ENCODE measurements at regions not wholly inside any gene's neighbourhood (a gene's known extent, or its start where the extent isn't known, plus 50 kb on each side); places are given as distances from the start of the nearest gene placed in this dataset.

DNA sequence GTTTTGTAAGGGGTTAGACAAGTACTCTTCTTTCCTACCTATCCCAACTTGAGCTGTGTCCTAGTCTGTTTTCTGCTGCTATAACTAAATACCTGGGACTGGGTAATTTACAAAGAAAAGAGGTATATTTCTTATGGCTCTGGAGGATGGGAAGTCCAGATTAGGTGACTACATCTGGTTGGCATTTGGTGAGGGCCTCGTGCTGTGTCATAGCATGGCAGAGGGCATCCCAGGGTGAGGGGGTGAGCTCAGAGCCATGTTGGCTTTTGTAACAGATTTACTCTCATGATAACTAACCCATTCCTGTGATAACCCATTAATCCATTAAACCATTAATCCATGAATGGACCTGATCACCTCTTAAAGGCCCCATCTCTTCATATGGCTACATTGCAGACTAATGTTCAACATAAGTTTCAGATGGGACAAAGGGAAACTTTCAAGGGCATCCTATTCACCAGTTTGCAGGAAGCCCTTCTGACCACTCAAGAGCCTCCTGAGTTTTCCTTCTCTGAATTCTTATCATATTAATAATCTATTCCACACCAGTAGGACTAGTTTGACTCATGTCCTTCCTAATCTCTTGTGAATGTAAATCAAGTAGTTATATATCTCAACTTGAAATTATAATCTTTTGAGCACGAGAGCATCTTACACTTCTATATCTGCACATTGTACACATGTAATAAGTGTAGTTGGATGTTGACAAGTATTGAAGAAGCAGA lies 185.7 kb upstream of the ZPLD1 start:
- DNase-seq: no peak

DNA sequence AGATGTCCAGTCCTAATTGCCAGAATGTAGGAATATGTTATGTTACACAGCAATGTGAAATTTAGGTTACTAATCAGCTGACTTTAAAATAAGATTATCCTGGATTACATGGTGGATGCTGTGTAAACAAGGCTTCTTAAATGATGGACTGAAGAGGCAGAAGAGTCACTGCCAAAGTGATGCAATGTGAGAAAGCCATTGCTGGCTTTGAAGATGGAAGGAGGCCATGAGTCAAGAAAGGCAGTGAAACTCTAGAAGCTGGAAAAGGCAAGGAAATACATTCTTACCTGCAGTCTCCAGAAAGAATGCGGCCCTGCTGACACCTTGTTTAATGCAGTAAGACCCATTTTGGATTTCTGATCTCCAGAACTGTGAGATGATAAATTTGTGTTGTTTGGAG lies 179.1 kb upstream of the ZPLD1 start:
- DNase-seq: no peak

DNA sequence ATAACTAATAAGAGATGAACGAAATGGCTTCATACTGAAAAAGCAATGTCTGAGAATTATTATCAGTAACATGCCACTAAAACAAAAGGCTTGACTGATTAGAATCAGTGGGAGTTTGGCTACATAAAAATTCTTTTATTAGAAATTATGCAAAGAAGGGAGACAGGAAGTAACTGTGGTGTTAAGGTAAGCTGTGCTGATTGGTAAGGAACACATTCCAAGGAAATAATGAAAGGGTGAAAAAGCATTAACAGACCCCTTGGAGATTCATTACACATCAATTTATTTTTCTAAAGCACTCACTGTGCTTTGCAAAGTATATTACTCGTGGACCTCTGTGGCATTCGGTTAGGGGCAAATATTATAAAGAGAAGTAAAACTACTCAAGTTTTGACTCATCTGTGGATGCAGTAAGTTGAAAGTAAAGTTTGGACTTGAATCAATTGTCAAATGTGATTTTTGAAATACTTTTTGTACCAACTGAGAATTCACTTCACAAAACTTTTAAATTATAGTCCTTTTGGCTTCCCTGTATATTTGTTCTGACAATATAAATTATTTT lies 176.1 kb upstream of the ZPLD1 start:
- DNase-seq: peak; percentile 8

DNA sequence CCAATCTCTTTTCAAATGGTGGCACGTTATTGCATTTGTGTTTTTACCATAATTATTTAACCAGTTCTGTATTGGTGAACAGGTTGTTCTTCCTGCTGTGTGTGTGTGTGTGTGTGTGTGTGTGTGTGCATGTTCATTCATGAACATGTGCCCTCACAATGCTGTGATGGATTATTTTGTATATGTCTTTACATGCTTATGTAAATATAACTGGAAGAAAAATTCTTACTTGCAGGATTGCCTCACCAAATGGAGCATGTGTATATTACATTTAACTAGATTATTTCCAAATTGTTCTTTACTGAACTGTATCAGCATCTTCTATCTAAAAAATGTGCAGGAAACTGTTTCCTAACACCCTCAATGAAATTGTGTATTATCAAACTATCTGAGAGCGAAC lies 175.2 kb upstream of the ZPLD1 start:
- no peak for DNase-seq

DNA sequence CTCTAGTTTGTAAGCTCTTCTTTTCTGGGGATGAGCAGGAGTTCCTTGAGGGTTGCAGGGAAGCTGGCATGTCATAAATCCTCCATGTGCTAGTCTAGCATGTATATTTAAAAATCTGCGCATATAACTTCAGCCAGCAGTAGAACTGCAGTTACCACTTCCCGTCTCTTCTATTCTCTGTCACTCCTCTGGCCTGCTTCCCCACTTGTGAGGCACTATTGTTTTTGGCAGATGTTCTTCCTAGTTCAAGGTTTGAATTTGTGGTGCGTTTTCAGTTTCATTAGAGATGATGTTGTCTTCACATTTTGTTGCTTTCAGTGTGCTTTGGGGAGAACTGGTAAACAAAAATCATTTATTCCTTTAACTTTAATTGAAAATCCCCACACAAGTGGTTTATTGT lies 169.1 kb upstream of the ZPLD1 start:
- no peak for DNase-seq

DNA sequence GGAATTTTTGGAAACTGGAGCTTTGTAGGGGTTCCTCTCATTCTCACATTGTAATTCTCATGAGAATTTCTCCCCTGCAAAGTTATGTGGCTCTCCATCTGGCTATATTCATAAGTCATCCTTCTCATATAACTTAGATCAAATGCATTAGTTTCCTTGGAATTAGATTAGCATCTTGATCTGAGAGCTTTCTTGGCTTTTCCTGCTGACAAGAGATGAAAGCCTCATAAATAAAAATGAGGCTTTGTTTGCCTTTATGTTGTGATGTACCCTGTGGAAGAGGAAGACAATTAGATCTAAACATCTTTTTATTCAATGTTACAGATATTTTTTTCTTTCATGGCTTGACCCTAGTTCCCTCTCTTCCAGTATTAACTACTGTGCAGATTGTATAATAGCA lies 165.4 kb upstream of the ZPLD1 start:
- no peak for DNase-seq

DNA sequence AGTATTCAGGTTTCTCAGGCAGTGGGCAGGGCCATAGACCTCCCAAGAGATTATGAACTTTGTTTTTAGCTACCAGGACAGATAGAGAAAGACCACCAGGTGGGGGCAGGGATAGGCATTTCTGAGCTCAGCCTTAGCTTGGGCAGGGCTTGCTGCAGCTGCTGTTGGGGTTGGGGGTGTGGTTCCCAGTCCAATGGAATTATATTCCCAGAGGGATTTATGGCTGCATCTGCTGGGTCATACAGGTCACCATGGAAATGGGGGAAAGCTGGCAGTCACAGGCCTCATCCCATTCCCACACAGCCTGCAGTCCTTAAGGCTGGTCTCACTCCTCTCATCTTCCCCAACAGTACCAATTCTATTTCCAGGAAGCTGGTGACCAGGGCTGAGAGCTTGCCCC lies 144.6 kb upstream of the ZPLD1 start:
- DNase-seq: no peak

DNA sequence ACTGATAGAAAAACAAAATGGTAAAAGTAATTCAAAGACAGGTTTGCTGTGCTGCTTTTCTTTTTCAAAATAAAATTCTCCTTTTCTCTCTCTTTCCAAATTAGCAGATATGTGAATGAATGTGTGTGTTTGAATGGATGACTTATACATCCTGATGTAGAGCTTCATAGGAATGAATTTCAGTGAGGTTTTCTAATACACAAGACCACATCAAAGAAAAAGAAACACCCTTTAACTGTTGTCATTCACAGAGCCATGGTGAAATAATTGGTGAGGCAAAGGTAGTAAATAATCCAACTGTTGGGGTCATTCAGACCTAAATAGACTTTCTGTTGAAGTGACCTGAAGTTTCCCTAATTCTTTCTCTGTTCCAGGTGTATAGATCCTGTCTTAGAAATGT lies 139.1 kb upstream of the ZPLD1 start:
- DNase-seq: no peak

DNA sequence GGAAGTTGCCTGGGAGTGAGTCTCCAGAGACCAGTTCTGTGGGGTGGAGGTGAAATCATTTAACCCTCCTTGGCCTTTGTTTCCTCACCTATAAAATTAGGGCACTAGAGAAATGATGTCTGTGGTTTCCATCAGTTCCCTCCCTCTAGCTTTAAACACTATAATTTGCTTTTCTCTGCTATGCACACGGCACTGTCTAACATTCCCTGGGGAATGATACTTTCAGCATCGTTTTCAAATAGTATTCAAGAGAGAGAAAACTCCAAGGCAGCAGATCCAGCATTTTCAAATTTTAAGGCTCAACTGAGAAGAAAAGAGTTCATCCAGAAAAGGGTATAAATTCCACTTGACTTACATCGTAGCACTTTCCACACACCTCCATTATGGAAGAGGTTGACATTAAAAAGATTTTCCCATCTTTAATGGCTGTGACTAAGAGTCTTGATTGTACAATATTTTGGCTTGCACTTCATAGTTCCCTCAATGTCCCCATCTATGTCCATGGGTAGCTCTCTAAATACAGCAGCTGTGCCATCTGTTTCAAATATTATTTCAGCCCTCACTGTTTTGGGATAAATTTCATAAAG lies 137.7 kb upstream of the ZPLD1 start:
- DNase-seq: peak; percentile 55

DNA sequence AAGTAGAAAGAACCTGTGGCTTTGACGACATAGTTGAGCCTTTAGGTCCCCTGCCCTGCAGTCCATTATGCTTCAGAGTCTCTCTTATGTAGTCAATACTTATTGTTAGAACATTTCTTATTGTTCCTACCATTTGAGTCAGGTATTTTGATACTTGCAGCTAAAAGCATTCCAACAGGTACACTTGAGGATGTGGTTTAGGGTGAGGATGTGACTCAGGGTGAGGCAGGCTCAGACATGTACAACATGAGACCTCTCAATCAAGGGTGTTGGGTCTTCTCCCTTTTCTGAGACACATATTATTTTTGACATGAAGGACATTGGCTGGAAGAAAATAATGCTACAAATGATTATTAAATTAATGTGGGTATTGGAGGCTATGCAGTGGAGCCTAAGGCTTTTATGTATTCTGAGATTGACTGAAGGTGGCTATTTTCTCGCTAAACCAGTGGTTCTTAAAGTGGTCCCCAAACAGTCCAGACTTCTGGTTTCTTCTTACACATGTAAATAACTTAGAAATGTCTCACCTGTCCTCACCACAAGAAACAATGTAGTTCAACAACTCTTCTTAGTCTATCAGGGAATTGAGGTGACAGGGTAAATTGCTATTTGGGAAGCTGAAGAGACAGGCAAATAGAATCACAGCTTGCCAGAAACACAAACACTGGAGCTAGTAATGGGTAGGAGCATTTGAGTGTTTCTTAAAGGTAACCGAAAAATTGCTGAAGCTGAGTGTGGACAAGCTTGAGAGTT lies 135.5 kb upstream of the ZPLD1 start:
- DNase-seq: no peak

DNA sequence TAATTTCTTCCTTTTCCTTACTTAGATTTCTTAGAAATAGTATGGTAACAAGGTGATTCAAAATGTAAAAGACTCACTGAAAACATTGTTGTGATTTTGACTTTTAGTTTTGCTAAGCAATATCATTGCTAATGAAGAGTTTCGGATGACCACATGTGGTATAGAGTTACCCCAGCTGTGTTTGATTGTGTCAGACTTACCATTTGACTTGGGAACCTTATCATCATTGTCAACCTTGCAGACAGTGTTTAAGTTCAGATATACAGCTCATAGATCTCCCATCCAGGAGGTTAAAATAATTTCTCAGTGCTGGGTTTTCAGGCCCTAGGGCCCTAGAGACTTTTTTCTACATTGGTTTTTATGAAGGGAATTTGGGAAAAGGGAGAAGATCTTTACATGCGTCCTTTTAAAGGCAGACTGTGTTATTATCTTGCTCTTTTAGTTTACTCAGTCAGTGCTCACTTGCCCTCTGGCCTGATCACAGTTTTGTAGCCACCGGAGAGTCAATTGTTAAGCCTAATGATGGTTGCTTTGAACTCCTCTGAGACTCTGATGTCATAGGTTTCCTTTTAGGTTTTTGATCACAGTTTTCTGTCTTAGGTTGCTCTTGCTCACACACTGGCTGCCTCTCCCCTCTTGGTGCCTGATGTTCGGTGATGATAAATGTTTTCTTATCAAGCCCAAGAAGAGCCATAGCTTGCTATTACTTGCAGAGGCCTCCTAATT lies 133.5 kb upstream of the ZPLD1 start:
- peak; percentile 85 for DNase-seq

DNA sequence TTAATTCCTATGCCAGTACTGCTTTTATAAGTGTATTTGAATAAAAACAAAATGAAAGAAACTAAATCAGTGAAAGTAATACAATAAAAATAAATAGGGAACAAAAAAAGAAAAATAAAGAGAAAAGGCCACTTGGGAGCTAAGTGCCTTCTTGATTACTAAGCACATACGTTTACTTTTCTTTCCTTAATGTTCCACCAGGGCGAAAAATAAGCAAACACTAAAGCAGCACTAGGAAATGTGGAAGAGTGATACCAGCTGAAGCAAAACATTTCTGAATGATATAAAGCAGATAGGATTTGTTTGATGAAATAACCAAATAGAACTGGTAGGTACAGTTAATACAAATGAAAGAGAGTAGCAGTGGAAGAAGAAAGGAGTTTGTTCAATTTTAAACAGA lies 132.8 kb upstream of the ZPLD1 start:
- peak; percentile 37 for DNase-seq

DNA sequence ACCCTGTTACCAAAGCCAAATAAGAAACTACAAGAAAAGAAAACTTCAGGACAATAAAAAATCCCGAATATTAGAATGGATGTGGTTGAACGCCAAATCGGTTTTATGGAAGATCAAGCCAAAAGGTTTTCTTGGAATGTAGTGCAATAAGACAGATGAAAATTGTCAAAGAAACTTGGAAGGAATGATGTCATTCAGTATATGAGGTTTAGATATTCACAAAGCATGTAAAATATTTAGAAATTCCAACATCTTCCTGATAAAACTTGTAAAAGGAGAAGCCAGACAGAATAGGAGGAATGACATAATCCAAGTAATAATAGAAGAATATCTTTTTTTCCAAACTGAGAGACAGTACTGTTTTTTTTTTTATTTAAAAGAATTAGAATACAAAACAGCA lies 130.3 kb upstream of the ZPLD1 start:
- no peak for DNase-seq

DNA sequence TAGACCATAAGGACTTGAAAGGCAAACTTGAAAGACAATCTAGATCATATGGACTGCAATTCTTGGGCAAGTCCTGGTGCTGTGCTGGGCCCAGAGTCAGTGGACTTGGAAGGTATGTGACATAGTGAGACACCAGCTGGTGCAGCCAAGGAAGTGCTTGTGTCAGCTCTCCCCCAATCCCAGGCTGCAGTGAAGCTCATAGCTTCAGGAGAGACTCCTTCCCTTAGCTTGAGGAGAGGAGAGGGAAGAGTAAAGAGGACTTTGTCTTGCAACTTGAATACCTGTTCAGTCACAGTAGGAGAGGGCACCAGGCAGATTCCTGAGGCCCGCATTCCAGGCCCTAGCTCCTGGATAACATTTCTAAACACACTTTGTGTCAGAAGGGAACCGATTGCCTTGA lies 127.4 kb upstream of the ZPLD1 start:
- no peak for DNase-seq

DNA sequence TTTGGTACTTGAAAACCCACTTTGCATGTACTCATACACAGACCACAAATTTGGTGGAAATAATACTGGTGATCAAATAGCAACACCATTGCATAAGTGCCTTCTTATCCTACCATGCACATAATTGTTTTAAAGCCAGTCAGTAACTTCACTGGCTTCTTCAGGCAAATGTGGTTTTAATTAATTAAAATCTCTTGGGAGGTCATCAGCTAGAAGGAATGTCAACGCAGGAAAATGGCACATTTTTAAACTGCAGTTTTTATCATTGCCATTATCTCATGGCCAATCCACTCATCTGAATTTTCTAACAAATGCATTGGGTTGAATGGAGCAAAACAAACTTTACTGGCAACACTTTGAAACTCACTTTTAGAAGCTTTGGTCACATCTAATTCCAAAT lies 105.7 kb upstream of the ZPLD1 start:
- no peak for DNase-seq

DNA sequence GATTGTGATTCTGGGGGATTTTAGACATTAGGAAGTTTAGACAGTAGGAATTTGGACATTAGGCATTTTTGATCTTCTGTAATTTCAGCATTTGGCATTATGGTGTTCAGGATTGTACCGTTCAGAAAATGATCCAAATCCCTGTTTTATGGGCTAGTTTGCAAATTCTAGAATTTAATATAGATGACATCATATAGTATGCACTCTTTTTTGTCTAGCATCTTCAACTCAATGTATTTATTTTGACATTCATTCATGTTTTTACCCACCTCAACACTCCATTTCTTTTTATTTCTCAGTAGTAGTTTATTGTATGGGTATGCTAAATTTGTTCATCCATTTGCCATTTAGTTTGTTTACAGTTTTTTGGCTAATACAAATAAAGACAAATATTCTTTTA lies 105.3 kb upstream of the ZPLD1 start:
- DNase-seq: no peak

DNA sequence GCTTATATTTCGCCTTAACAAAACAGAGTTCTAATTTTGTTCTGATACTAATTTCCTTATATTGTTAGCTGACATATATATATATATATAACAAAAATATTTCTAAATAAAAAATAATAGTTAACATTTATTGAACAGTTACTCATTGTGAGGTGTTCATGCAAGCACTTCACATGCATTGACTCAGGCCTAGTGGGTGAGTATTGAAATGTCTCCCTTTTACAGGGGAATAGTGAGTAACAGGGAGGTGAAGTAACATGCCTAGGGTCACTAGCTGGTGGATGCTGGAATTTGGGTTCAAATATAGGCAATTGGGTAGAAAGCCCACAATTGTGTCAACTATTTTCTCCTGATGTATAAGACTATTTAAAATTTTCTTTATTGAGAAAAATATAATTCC lies 102.6 kb upstream of the ZPLD1 start:
- DNase-seq: no peak

DNA sequence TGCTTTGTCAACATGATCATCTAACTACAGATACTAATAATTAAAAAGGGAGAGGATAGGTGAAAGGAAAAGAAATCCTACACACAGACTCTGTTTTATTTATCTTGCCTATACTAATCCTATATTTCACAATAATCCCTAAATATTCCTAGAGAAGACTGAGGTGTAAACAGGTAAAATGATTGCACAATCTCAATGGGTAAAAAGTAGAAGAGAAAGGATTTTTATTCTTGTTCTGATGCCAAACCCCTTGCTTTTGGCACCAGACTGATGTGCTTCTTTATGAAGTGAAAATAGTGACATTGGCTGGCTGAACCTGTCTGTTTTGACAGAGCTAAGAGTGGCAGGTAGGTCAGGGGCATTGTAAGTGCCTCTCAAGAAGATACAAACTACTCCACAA lies 101.9 kb upstream of the ZPLD1 start:
- DNase-seq: no peak

DNA sequence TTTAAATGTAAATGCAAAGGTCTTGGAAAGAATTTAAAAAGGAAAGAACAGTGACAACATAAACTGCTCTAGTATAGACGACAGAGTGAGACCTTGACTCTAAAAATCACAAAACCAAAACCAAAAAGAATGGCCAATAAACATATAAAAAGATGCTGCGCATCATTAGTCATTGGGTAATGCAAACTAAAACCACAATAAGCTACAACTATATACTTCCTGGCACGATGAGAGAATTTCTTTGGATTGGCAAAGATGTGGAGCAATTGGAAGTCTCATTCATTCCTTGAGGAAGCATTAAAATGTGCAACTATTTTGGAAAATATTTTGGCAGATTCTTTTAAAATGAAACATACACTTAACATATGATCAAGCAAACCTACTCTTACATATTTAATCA lies 98.7 kb upstream of the ZPLD1 start:
- DNase-seq: no peak

DNA sequence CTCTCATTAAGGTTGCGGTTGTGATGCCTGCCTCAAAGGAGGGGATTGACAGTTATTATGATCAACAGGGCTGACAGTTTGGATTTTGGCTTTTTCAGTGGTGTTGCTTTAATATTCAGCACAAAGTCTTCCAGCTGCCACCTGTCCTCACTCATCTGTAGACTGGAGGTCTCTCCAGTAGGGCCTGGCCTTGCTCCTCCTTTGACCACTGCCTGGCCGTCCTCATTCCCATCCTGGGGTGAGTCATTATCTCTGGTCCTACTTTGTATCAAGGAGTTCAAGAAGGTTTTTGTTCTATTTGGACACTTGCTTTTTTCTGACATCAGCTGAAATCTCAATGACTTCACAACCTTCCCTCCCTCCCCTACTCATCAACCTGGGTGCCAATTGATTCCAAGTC lies 95.1 kb upstream of the ZPLD1 start:
- DNase-seq: no peak

DNA sequence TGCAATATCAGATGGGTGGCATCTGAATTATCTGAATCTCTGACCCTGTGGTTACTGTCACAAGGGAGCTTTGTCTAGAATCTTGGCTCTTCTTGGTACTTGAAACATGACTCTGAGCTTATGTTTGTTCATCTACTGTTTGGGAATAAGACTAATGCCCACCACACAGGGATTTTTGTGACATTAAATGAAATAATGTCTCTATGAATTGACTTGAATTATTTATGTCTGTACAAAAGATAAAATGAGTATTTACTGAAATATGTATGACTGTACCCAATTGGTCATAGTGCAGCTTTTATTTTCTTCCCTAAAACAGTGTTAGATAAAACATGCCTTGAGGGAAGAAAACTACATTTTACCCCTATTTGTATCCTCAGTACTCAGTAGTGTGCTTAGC lies 87.9 kb upstream of the ZPLD1 start:
- no peak for DNase-seq

DNA sequence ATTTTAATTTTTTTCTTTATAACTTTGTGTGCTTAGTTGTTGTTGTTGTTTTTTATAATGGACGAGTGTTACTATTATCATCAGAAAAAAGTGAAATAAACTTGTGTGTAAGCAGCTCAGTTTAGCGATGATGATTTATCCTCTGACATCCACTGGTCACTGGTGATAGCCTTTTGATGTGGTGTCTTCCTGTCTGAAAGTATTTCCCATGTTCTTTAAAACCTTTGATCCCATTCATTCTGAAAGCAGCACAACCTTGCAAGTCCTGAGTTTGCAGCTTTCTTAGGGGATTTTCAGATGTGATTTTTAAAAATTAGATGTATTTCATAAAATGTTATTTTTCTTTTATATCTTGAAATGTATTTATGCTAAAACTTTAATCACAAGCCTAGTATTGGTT lies 85.9 kb upstream of the ZPLD1 start:
- no peak for DNase-seq

DNA sequence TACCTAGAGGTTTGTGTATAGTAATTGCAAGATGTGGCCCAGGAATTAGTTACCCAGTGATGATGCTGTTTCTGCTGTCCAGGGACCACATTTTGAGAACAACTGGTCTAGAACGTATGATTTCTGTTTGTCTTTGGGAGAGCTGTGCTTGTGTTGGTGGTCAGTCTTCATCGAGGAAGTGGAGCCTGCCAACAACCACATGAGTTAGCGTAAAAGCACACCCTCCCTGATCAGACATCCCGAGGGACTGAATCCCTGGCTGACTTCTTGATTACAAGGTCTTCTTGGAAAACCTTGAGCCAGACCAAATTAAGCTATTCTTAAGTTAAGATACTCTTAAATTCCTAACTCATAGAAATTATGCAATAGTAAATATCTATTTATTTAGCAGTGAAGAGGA lies 81.7 kb upstream of the ZPLD1 start:
- no peak for DNase-seq

DNA sequence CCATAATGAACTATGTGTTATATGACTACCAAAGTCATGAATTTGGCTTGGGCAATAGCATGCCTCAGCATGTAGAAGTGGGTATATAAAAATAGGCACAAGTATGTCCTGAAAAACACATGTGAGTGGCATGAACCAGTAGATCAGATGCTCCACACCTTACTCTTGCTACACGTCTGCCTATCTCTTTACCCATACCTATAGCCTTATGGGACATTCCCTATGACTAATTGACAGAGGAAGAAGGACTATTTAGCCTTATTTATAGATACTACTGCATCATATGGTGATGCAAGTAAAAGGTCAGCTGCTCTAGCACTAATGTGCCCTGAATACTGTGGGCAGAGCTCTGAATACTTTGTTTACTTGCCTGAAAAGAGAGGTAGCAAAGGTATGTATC lies 81.0 kb upstream of the ZPLD1 start:
- DNase-seq: no peak
